ENCODE measurements at regions not wholly inside any gene's neighbourhood (a gene's known extent, or its start where the extent isn't known, plus 50 kb on each side); places are given as distances from the start of the nearest gene placed in this dataset.

DNA sequence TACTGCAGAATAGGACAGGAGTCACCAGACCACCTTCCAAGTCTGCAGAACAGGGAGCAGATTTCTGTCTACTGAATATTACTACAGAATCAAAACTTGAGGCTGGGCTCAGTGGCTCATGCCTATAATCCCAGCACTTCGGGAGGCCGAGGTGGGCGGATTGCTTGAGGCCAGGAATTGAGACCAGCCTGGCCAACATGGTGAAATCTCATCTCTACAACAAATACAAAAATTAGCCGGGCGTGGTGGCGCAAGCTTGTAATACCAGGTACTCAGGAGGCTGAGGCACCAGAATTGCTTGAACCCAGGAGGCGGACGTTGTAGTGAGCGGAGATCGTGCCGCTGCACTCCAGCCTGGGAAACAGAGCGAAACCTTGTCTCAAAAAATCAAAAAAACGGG lies 710.8 kb upstream of the WWC1 start:
- Histone ChIP-seq H3K27me3 (ENCODE audit: control insufficient read depth, insufficient read depth, low read length, poor library complexity, severe bottlenecking) (no peaks in the 10 kb centered on the region), H3K9me3 (ENCODE audit: control insufficient read depth, low read length) (no peaks in the 10 kb centered on the region), H3K4me1 (ENCODE audit: control insufficient read depth, insufficient read depth, low read length) (peaks cover 10% of the 10 kb centered on the region), H3K27ac (ENCODE audit: low read depth, low read length) (no peak overlapping the region), H3K4me3 (ENCODE audit: low read length) (no peak overlapping the region), H3K9ac (ENCODE audit: extremely low read depth, low read length, poor library complexity, severe bottlenecking) (no peak overlapping the region), H3K36me3 (ENCODE audit: control insufficient read depth, insufficient read depth, low read length) (no peaks in the 10 kb centered on the region)
- Mint-ChIP-seq H3K9me3 (no peaks in the 10 kb centered on the region), H3K27ac (no peak overlapping the region), H3K4me3 (no peak overlapping the region), H3K4me1 (peaks cover 37% of the 10 kb centered on the region), H3K27me3 (ENCODE audit: insufficient read depth) (no peaks in the 10 kb centered on the region), H3K36me3 (ENCODE audit: low read depth) (no peaks in the 10 kb centered on the region)
- WGBS, 2 experiments (ENCODE audit: insufficient coverage in 1 of 2, insufficient read length in 1 of 2): 94% methylated on average over 10 to 13 of the region's 13 CpGs
- DNase-seq: no peak
- TF ChIP-seq, protein P1, sequence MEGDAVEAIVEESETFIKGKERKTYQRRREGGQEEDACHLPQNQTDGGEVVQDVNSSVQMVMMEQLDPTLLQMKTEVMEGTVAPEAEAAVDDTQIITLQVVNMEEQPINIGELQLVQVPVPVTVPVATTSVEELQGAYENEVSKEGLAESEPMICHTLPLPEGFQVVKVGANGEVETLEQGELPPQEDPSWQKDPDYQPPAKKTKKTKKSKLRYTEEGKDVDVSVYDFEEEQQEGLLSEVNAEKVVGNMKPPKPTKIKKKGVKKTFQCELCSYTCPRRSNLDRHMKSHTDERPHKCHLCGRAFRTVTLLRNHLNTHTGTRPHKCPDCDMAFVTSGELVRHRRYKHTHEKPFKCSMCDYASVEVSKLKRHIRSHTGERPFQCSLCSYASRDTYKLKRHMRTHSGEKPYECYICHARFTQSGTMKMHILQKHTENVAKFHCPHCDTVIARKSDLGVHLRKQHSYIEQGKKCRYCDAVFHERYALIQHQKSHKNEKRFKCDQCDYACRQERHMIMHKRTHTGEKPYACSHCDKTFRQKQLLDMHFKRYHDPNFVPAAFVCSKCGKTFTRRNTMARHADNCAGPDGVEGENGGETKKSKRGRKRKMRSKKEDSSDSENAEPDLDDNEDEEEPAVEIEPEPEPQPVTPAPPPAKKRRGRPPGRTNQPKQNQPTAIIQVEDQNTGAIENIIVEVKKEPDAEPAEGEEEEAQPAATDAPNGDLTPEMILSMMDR (conservative IDR thresholded peaks at IDR 0.05): no peak

DNA sequence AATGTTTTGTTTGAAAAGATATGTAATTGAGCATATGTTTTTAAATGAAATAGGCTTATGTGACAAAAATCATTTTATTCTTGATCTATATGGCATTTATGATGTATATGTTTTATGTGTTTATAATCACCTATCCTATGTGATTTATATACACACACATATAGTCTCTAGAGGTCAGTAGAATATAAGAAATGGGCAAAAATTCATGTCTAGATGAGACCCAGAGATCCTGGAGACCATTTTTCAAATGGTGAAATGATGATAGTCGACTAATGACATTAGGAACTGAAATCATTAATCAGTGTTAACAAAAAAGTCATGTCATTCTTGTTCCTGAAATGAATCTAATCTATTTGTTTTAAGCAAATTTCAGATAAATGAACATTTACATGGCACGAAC lies 709.2 kb upstream of the WWC1 start:
- H3K9ac ChIP-seq (ENCODE audit: extremely low read depth, low read length, poor library complexity, severe bottlenecking): no peak overlapping the region
- H3K27ac ChIP-seq (ENCODE audit: low read depth, low read length): no peak overlapping the region
- H3K9me3 ChIP-seq (ENCODE audit: control insufficient read depth, low read length): no peaks in the 10 kb centered on the region
- H3K36me3 Mint-ChIP-seq (ENCODE audit: low read depth): no peaks in the 10 kb centered on the region
- DNase-seq: no peak
- TF ChIP-seq, protein P1 (conservative IDR thresholded peaks at IDR 0.05): no peak
- H3K27me3 ChIP-seq (ENCODE audit: control insufficient read depth, insufficient read depth, low read length, poor library complexity, severe bottlenecking): no peaks in the 10 kb centered on the region
- peaks cover 29% of the 10 kb centered on the region for H3K4me1 Mint-ChIP-seq
- no peaks in the 10 kb centered on the region for H3K27me3 Mint-ChIP-seq (ENCODE audit: insufficient read depth)
- H3K4me3 ChIP-seq (ENCODE audit: low read length): no peak overlapping the region
- no peaks in the 10 kb centered on the region for H3K9me3 Mint-ChIP-seq
- H3K27ac Mint-ChIP-seq: no peak overlapping the region
- no peaks in the 10 kb centered on the region for H3K36me3 ChIP-seq (ENCODE audit: control insufficient read depth, insufficient read depth, low read length)
- peaks cover 15% of the 10 kb centered on the region for H3K4me1 ChIP-seq (ENCODE audit: control insufficient read depth, insufficient read depth, low read length)
- H3K4me3 Mint-ChIP-seq: no peak overlapping the region
- 100% methylated on average over 1 to 2 of the region's 2 CpGs for WGBS, 2 experiments (ENCODE audit: insufficient coverage in 1 of 2, insufficient read length in 1 of 2)

DNA sequence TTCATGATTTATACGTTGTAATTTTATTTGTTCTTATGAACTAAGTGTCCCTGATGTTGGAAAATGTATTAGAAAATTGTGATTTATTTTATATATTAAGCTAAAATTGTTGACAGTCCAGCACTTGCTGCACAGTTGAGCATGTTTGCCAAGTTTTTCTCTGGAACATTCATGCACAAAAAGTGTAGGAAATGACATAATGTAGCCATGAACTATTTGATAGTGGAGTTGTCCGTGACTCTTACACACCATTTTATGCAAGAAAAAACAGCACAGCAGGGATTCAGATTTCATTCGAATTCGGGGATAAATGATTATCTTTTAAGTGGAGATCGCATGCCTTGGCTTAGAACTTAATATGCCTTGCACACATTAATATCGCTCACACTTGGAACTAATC lies 708.6 kb upstream of the WWC1 start:
- DNase-seq: no peak
- Mint-ChIP-seq H3K4me1 (peaks cover 28% of the 10 kb centered on the region), H3K9me3 (no peaks in the 10 kb centered on the region), H3K36me3 (ENCODE audit: low read depth) (no peaks in the 10 kb centered on the region), H3K27me3 (ENCODE audit: insufficient read depth) (no peaks in the 10 kb centered on the region), H3K4me3 (no peak overlapping the region), H3K27ac (no peak overlapping the region)
- Histone ChIP-seq H3K4me3 (ENCODE audit: low read length) (no peak overlapping the region), H3K4me1 (ENCODE audit: control insufficient read depth, insufficient read depth, low read length) (peaks cover 16% of the 10 kb centered on the region), H3K9ac (ENCODE audit: extremely low read depth, low read length, poor library complexity, severe bottlenecking) (no peak overlapping the region), H3K9me3 (ENCODE audit: control insufficient read depth, low read length) (no peaks in the 10 kb centered on the region), H3K27ac (ENCODE audit: low read depth, low read length) (no peak overlapping the region), H3K27me3 (ENCODE audit: control insufficient read depth, insufficient read depth, low read length, poor library complexity, severe bottlenecking) (no peaks in the 10 kb centered on the region), H3K36me3 (ENCODE audit: control insufficient read depth, insufficient read depth, low read length) (no peaks in the 10 kb centered on the region)
- TF ChIP-seq, protein P1 (conservative IDR thresholded peaks at IDR 0.05): no peak
- WGBS, 2 experiments (ENCODE audit: insufficient coverage in 1 of 2, insufficient read length in 1 of 2): 89 to 97% methylated on average over 4 to 6 of the region's 6 CpGs

Data from endodermal cell (in vitro differentiated cells).